GM19328 (cell line): ENCODE measurements at regions not wholly inside any gene's neighbourhood (a gene's known extent, or its start where the extent isn't known, plus 50 kb on each side); places are given as distances from the start of the nearest gene placed in this dataset.
"Not testable (repeated sequence)": the region's sequence is repeated elsewhere in the genome, so short reads cannot be mapped to it uniquely, and the experiment has no call there.

Experiments
- ATAC-seq: cut with Tn5 transposase; IDR thresholded peaks from one replicate; pipeline ENCODE4 v1.9.1; 2021; ENCODE audit warnings: mild to moderate bottlenecking, moderate library complexity; ENCODE audit not compliant: unreplicated experiment

- no peak for ATAC-seq
Measured at GRCh38 chr14:45868863-45869262, 615.9 kb upstream of the MIS18BP1 start.

- peak; percentile 60 for ATAC-seq
Measured at GRCh38 chr14:45868377-45868776, 615.4 kb upstream of the MIS18BP1 start.

- ATAC-seq = peak; percentile 43
Measured at GRCh38 chr14:45867046-45867894, 614.3 kb upstream of the MIS18BP1 start.

GRCh38 chr14:45838597-45838996, 585.6 kb upstream of the MIS18BP1 start:
- no peak for ATAC-seq

GRCh38 chr14:45819107-45819506, 566.1 kb upstream of the MIS18BP1 start:
- ATAC-seq = no peak

GRCh38 chr14:45811155-45811554, 558.2 kb upstream of the MIS18BP1 start:
- no peak for ATAC-seq

GRCh38 chr14:45810152-45810872, 557.3 kb upstream of the MIS18BP1 start:
- no peak for ATAC-seq

- no peak for ATAC-seq
Measured at GRCh38 chr14:45807178-45807899, 554.3 kb upstream of the MIS18BP1 start.

GRCh38 chr14:45799511-45799910, 546.5 kb upstream of the MIS18BP1 start:
- no peak for ATAC-seq

GRCh38 chr14:45798659-45799058, 545.7 kb upstream of the MIS18BP1 start:
- no peak for ATAC-seq

GRCh38 chr14:45796006-45796405, 543.0 kb upstream of the MIS18BP1 start:
- ATAC-seq = not testable (repeated sequence)

GRCh38 chr14:45793081-45793480, 540.1 kb upstream of the MIS18BP1 start:
- ATAC-seq = no peak

- no peak for ATAC-seq
Measured at GRCh38 chr14:45790293-45790692, 537.3 kb upstream of the MIS18BP1 start.

- ATAC-seq = no peak
Measured at GRCh38 chr14:45787167-45787566, 534.2 kb upstream of the MIS18BP1 start.

GRCh38 chr14:45786266-45786665, 533.3 kb upstream of the MIS18BP1 start:
- ATAC-seq = no peak

- no peak for ATAC-seq
Measured at GRCh38 chr14:45785240-45785639, 532.2 kb upstream of the MIS18BP1 start.

- no peak for ATAC-seq
Measured at GRCh38 chr14:45766247-45766646, 513.2 kb upstream of the MIS18BP1 start.

GRCh38 chr14:45757655-45758054, 504.7 kb upstream of the MIS18BP1 start:
- ATAC-seq = no peak

GRCh38 chr14:45756412-45756811, 503.4 kb upstream of the MIS18BP1 start:
- ATAC-seq = not testable (repeated sequence)

- no peak for ATAC-seq
Measured at GRCh38 chr14:45743884-45744283, 490.9 kb upstream of the MIS18BP1 start.

- no peak for ATAC-seq
Measured at GRCh38 chr14:45742187-45742586, 489.2 kb upstream of the MIS18BP1 start.
